ENCODE measurements at regions not wholly inside any gene's neighbourhood (a gene's known extent, or its start where the extent isn't known, plus 50 kb on each side); places are given as distances from the start of the nearest gene placed in this dataset.

DNA sequence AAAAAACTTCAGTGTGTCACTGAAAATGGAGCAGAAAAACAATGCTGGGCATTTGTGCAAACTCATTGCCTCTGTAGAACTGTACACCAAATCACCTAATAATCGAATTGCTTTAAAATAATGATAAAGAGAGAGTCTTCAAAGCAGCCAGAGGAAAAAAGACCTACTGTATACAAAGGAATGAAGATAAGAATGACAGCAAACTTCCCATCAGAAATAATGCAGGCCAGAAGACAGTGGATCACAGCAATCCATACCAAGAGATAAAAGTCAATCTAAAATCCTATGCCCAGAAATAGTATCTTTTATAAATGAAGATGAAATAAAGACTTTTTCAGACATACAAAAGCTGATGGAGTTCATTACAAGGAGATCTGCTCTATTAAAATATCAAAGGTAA, 134.7 kb upstream of the VEPH1 start:
- DNase-seq, result no peak
- H3K27me3 ChIP-seq, result no peaks in the 10 kb centered on the region
- 46% methylated on average over 1 of the region's 1 CpG for WGBS, 2 donors
- no peaks in the 10 kb centered on the region for H3K4me1 ChIP-seq
- no peak overlapping the region for H3K4me3 ChIP-seq
- H3K9me3 ChIP-seq, result peaks cover 0 to 4% (median 0%) of the 10 kb centered on the region in 4 donors
- TF ChIP-seq POLR2A (IDR thresholded peaks at IDR 0.05) (no peak), POLR2AphosphoS5 (IDR thresholded peaks at IDR 0.05) (no peak), EP300 (IDR thresholded peaks at IDR 0.05) (no peak)
- TF ChIP-seq, protein P1, sequence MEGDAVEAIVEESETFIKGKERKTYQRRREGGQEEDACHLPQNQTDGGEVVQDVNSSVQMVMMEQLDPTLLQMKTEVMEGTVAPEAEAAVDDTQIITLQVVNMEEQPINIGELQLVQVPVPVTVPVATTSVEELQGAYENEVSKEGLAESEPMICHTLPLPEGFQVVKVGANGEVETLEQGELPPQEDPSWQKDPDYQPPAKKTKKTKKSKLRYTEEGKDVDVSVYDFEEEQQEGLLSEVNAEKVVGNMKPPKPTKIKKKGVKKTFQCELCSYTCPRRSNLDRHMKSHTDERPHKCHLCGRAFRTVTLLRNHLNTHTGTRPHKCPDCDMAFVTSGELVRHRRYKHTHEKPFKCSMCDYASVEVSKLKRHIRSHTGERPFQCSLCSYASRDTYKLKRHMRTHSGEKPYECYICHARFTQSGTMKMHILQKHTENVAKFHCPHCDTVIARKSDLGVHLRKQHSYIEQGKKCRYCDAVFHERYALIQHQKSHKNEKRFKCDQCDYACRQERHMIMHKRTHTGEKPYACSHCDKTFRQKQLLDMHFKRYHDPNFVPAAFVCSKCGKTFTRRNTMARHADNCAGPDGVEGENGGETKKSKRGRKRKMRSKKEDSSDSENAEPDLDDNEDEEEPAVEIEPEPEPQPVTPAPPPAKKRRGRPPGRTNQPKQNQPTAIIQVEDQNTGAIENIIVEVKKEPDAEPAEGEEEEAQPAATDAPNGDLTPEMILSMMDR (IDR thresholded peaks at IDR 0.05), result no peak
- H3K36me3 ChIP-seq, result no peaks in the 10 kb centered on the region
- H3K27ac ChIP-seq, result no peak overlapping the region
- no peak for ATAC-seq (ENCODE audit: low FRiP score in 2 of 2)

DNA sequence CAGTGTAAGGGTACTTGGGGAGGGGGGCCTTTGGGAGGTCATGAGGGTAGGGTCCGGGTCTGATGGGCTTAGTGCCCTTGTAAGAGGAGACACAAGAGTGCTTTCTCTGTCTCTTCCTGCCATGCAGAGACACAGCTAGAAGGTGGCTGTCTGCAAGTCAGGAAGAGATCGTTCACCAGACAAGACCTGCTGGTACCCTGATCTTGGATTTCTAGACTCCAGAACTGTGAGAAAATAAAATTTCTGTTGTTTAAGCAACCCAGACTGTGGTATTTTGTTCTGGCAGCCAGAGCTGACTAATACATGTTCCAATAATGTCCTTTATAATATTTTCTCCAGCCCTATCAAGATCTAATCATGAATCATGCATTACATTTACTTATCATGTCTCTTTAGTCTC, 130.0 kb upstream of the VEPH1 start:
- 25 to 67% methylated on average over 2 of the region's 2 CpGs for WGBS, 2 donors

DNA sequence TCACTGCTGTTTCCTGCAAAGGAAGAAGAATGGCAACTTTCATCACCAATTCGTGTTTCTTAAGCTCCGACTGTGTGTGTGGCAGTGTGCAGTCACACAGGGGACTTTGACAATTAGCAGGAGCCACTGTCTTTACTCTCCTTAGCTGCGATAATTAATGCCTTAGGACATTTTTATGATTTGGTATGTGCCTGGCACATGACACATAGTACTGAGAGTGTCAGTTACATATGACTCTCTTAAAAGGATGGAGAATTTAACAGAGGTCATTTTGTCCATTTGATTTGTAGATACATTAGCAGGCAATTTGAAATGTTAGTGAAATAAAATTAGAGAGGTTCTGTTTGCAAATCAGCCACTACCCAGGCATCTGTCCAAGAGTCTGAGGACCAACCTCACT, 128.9 kb upstream of the VEPH1 start:
- H3K27me3 ChIP-seq, result no peaks in the 10 kb centered on the region
- H3K4me1 ChIP-seq, result no peaks in the 10 kb centered on the region
- ATAC-seq (ENCODE audit: low FRiP score in 2 of 2), result no peak
- no peaks in the 10 kb centered on the region for H3K9me3 ChIP-seq
- TF ChIP-seq, protein P1 (IDR thresholded peaks at IDR 0.05), result no peak
- TF ChIP-seq EP300 (IDR thresholded peaks at IDR 0.05) (no peak), POLR2AphosphoS5 (IDR thresholded peaks at IDR 0.05) (no peak), POLR2A (IDR thresholded peaks at IDR 0.05) (no peak)
- 50 to 66% methylated on average over 3 of the region's 3 CpGs for WGBS, 2 donors
- no peak overlapping the region for H3K27ac ChIP-seq
- no peak overlapping the region for H3K4me3 ChIP-seq
- H3K36me3 ChIP-seq, result no peaks in the 10 kb centered on the region
- DNase-seq, result no peak

More for the DNA sequence above, 130.0 kb upstream of the VEPH1 start:
- H3K36me3 ChIP-seq, result no peaks in the 10 kb centered on the region
- H3K27me3 ChIP-seq, result no peaks in the 10 kb centered on the region
- peaks cover 0 to 4% (median 0%) of the 10 kb centered on the region in 4 donors for H3K9me3 ChIP-seq
- no peak for ATAC-seq (ENCODE audit: low FRiP score in 2 of 2)
- TF ChIP-seq, protein P1 (IDR thresholded peaks at IDR 0.05), result no peak
- TF ChIP-seq POLR2AphosphoS5 (IDR thresholded peaks at IDR 0.05) (no peak), EP300 (IDR thresholded peaks at IDR 0.05) (no peak), POLR2A (IDR thresholded peaks at IDR 0.05) (no peak)
- H3K4me1 ChIP-seq, result no peaks in the 10 kb centered on the region
- no peak overlapping the region for H3K27ac ChIP-seq
- DNase-seq, result no peak
- H3K4me3 ChIP-seq, result no peak overlapping the region

GRCh38 chr3:157631478-157631877, 128.3 kb upstream of the VEPH1 start:
- H3K9me3 ChIP-seq, result no peaks in the 10 kb centered on the region
- 31 to 34% methylated on average over 8 of the region's 8 CpGs for WGBS, 2 donors
- H3K4me3 ChIP-seq, result no peak overlapping the region
- no peaks in the 10 kb centered on the region for H3K27me3 ChIP-seq
- no peaks in the 10 kb centered on the region for H3K36me3 ChIP-seq
- DNase-seq (no peak), ATAC-seq (ENCODE audit: low FRiP score in 2 of 2) (no peak)
- no peaks in the 10 kb centered on the region for H3K4me1 ChIP-seq
- H3K27ac ChIP-seq, result no peak overlapping the region
- TF ChIP-seq EP300 (IDR thresholded peaks at IDR 0.05) (no peak), POLR2A (IDR thresholded peaks at IDR 0.05) (no peak), POLR2AphosphoS5 (IDR thresholded peaks at IDR 0.05) (no peak)
- TF ChIP-seq, protein P1 (IDR thresholded peaks at IDR 0.05), result no peak

DNA sequence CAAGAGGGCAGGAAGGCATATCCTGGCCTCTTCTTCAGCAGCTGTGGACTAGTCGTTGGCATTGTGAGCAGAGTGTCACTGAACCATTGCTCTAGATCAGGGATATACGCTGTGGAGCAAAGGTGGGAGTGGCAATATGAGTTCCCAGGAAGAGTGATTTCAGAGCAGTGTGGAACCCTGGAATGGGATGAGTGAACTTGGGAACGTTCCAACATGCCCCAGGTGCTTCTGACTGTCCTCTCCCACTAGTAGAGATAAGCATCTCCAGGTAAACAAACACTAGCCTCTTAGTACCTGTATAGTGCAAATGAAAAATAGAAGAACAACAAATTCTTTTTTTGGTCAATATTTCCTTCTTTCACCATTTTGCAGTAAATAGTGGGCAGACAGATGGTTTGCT, 123.6 kb upstream of the VEPH1 start:
- TF ChIP-seq EP300 (IDR thresholded peaks at IDR 0.05) (no peak), POLR2A (IDR thresholded peaks at IDR 0.05) (no peak)
- H3K27me3 ChIP-seq, result no peaks in the 10 kb centered on the region
- H3K36me3 ChIP-seq, result no peaks in the 10 kb centered on the region
- DNase-seq, result no peak
- no peaks in the 10 kb centered on the region for H3K9me3 ChIP-seq
- H3K27ac ChIP-seq, result no peak overlapping the region
- no peak for ATAC-seq (ENCODE audit: low FRiP score in 2 of 2)
- 55 to 61% methylated on average over 3 of the region's 3 CpGs for WGBS, 2 donors
- H3K4me3 ChIP-seq, result no peak overlapping the region
- no peaks in the 10 kb centered on the region for H3K4me1 ChIP-seq

Measured in upper lobe of left lung (tissue), 6 donors.